LNCaP clone FGC (cell line): ENCODE measurements at regions not wholly inside any gene's neighbourhood (a gene's known extent, or its start where the extent isn't known, plus 50 kb on each side); places are given as distances from the start of the nearest gene placed in this dataset.

Experiments
- DNase-seq: peaks from one replicate; pipeline ENCODE4 v3.0.0-alpha.2; 2011; ENCODE audit warnings: low read depth
- H3K4me3 ChIP-seq: 2 replicates; pipeline ENCODE4 v1.5.1; 2011; ENCODE audit warnings: mild to moderate bottlenecking, low read depth, low read length, control low read depth
- TF ChIP-seq, protein P1 (sequence below): IDR thresholded peaks from 2 replicates; pipeline ENCODE4 v1.5.1; 2012; ENCODE audit warnings: mild to moderate bottlenecking; ENCODE audit not compliant: control insufficient read depth, insufficient read depth; ENCODE audit errors: extremely low read depth

GRCh38 chr1:217076902-217077301, 353.7 kb upstream of the ESRRG start:
- TF ChIP-seq, protein P1, sequence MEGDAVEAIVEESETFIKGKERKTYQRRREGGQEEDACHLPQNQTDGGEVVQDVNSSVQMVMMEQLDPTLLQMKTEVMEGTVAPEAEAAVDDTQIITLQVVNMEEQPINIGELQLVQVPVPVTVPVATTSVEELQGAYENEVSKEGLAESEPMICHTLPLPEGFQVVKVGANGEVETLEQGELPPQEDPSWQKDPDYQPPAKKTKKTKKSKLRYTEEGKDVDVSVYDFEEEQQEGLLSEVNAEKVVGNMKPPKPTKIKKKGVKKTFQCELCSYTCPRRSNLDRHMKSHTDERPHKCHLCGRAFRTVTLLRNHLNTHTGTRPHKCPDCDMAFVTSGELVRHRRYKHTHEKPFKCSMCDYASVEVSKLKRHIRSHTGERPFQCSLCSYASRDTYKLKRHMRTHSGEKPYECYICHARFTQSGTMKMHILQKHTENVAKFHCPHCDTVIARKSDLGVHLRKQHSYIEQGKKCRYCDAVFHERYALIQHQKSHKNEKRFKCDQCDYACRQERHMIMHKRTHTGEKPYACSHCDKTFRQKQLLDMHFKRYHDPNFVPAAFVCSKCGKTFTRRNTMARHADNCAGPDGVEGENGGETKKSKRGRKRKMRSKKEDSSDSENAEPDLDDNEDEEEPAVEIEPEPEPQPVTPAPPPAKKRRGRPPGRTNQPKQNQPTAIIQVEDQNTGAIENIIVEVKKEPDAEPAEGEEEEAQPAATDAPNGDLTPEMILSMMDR = no peak
- DNase-seq = no peak
- no peak overlapping the region for H3K4me3 ChIP-seq

- H3K4me3 ChIP-seq = no peak overlapping the region
- no peak for DNase-seq
- TF ChIP-seq, protein P1 = no peak
Measured at GRCh38 chr1:217072926-217073325, 349.7 kb upstream of the ESRRG start.

- TF ChIP-seq, protein P1 = no peak
- no peak for DNase-seq
- H3K4me3 ChIP-seq = no peak overlapping the region
Measured at GRCh38 chr1:217067642-217068041, 344.4 kb upstream of the ESRRG start.

GRCh38 chr1:217066794-217067193, 343.6 kb upstream of the ESRRG start:
- TF ChIP-seq, protein P1 = no peak
- DNase-seq = no peak
- no peak overlapping the region for H3K4me3 ChIP-seq

GRCh38 chr1:217063172-217063908, 340.1 kb upstream of the ESRRG start:
- TF ChIP-seq, protein P1 = no peak
- no peak for DNase-seq

GRCh38 chr1:217062586-217062985, 339.4 kb upstream of the ESRRG start:
- H3K4me3 ChIP-seq = no peak overlapping the region
- DNase-seq = no peak
- TF ChIP-seq, protein P1 = no peak

More at GRCh38 chr1:217063172-217063908, 340.1 kb upstream of the ESRRG start:
- H3K4me3 ChIP-seq = no peak overlapping the region

DNA sequence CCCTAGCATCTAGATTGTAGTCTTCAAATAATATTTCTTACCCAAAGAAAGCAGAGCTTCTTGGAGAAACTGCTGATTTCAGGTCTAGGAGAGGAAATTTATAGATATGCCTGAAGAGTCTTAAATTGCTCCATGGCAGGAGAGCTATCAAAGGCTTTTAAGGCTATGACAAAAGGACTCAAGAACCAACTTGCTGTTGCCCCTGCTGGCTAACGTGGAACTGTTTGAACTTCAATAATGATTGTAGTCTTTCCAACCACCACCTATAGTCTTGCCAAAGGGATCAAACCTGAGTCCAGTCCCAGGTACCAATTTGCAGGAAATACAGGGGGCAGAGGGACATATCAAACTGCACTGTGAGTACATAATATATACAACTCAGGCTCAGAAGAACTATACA, 336.2 kb upstream of the ESRRG start:
- H3K4me3 ChIP-seq = no peak overlapping the region
- TF ChIP-seq, protein P1 = no peak
- no peak for DNase-seq
